Loucy (cell line): ENCODE measurements at regions not wholly inside any gene's neighbourhood (a gene's known extent, or its start where the extent isn't known, plus 50 kb on each side); places are given as distances from the start of the nearest gene placed in this dataset.

Experiments
- H2AFZ ChIP-seq: fragments of 200-600 bp; sonication (generic); 2 replicates; pipeline ENCODE4 v1.6.0; 2016; ENCODE audit warnings: antibody characterized with exemption, mild to moderate bottlenecking, low read length, moderate library complexity
- H3F3A ChIP-seq: fragments of 200-600 bp; 2 replicates; pipeline ENCODE4 v1.6.0; 2016; ENCODE audit warnings: antibody characterized with exemption, low read depth, mild to moderate bottlenecking
- H3K27me3 ChIP-seq: fragments of 200-600 bp; sonication (generic); 2 replicates; pipeline ENCODE4 v1.6.1; 2014; ENCODE audit warnings: low read length, mild to moderate bottlenecking; ENCODE audit not compliant: insufficient read depth, poor library complexity, severe bottlenecking
- H3K36me3 ChIP-seq: fragments of 200-600 bp; sonication (generic); 2 replicates; pipeline ENCODE4 v1.6.1; 2016; ENCODE audit warnings: low read length; ENCODE audit not compliant: insufficient read depth
- H3K4me1 ChIP-seq: fragments of 200-600 bp; sonication (generic); 2 replicates; pipeline ENCODE4 v1.5.1; 2014; ENCODE audit warnings: low read length, mild to moderate bottlenecking; ENCODE audit not compliant: insufficient read depth, poor library complexity, severe bottlenecking
- H3K4me2 ChIP-seq: fragments of 200-600 bp; sonication (generic); 2 replicates; pipeline ENCODE4 v1.6.0; 2014; ENCODE audit warnings: antibody characterized with exemption, low read length, low read depth, mild to moderate bottlenecking; ENCODE audit not compliant: poor library complexity, severe bottlenecking
- H3K4me3 ChIP-seq: fragments of 200-600 bp; sonication (generic); 2 replicates; pipeline ENCODE4 v1.5.1; 2014; ENCODE audit warnings: low read length, mild to moderate bottlenecking, mixed read lengths; ENCODE audit not compliant: poor library complexity, severe bottlenecking
- H3K79me2 ChIP-seq: fragments of 200-600 bp; sonication (generic); 2 replicates; pipeline ENCODE4 v1.6.1; 2014; ENCODE audit warnings: low read length; ENCODE audit not compliant: insufficient read depth
- H3K9ac ChIP-seq: fragments of 200-600 bp; sonication (generic); 2 replicates; pipeline ENCODE4 v1.6.0; 2014; ENCODE audit warnings: mild to moderate bottlenecking, low read depth, low read length, moderate library complexity; ENCODE audit not compliant: poor library complexity, severe bottlenecking
- H3K9me2 ChIP-seq: fragments of 200-600 bp; sonication (generic); replicated peaks from 2 replicates; pipeline ENCODE4 v1.6.1; 2016; ENCODE audit warnings: low read depth, low read length, mixed read lengths
- H3K9me3 ChIP-seq: fragments of 200-600 bp; sonication (generic); 2 replicates; pipeline ENCODE4 v1.6.1; 2014; ENCODE audit warnings: mild to moderate bottlenecking, antibody characterized with exemption, low read length, low read depth; ENCODE audit not compliant: insufficient read depth
- H4K20me1 ChIP-seq: fragments of 200-600 bp; sonication (generic); 2 replicates; pipeline ENCODE4 v1.6.0; 2014; ENCODE audit warnings: antibody characterized with exemption, low read length, mild to moderate bottlenecking; ENCODE audit not compliant: insufficient read depth, poor library complexity, severe bottlenecking
- EZH2phosphoT487 ChIP-seq: fragments of 200-600 bp; IDR thresholded peaks from 2 replicates; pipeline ENCODE4 v1.6.1; 2018; ENCODE audit warnings: antibody characterized with exemption, mild to moderate bottlenecking, moderate library complexity, borderline replicate concordance
- TF ChIP-seq, protein P1 (sequence below): fragments of 200-600 bp; sonication (generic); conservative IDR thresholded peaks from 2 replicates; pipeline ENCODE4 v1.5.1; 2014; ENCODE audit warnings: mild to moderate bottlenecking, antibody characterized with exemption, low read length

DNA sequence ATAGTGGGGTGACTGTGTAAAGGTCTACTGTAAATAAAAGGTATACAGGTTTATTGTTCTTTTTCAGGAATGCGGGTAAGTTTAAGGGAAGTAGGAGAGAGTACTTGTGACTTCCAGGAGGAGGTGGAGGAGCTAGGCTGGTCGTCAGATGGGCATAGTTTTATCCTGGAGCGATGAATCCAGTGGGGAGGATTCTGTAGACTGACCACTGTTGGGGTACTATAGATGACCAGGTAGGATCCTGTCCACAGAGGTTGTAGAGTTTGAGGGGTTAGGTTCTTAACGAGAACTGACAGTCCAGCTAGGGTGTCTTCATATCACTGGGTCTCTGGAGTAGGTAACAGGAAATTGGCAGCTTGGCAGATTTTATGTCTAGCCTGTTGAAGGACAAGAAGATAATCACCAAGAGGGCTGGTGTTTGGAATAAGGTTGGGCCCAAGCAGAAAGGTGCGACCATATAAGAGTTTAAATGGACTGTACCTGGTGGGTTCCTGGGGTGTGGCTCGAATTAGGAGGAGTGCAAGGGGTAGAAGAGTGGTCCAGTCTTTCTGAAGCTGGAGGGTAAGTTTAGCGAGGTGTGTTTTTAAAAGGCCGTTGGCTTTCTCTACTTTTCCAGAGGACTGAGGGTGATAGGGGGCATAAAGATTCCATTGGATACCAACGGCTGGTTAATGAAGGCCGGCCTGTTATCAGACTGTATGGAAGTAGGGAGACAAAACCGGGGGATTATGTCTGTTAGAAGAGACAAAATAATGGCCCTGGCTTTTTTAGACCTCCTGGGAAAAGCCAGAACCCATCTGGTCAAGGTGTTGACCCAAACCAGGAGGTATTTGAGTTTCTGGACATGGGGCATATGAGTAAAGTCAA is 751.3 kb upstream of the ADGRB3 start:
- no peaks in the 10 kb centered on the region for H3K4me1 ChIP-seq
- H3K9me3 ChIP-seq = peaks cover 6% of the 10 kb centered on the region; the same call in 1 of the 2 replicates
- H3K9ac ChIP-seq = no peak overlapping the region
- TF ChIP-seq EZH2phosphoT487 = no peak
- TF ChIP-seq, protein P1, sequence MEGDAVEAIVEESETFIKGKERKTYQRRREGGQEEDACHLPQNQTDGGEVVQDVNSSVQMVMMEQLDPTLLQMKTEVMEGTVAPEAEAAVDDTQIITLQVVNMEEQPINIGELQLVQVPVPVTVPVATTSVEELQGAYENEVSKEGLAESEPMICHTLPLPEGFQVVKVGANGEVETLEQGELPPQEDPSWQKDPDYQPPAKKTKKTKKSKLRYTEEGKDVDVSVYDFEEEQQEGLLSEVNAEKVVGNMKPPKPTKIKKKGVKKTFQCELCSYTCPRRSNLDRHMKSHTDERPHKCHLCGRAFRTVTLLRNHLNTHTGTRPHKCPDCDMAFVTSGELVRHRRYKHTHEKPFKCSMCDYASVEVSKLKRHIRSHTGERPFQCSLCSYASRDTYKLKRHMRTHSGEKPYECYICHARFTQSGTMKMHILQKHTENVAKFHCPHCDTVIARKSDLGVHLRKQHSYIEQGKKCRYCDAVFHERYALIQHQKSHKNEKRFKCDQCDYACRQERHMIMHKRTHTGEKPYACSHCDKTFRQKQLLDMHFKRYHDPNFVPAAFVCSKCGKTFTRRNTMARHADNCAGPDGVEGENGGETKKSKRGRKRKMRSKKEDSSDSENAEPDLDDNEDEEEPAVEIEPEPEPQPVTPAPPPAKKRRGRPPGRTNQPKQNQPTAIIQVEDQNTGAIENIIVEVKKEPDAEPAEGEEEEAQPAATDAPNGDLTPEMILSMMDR = no peak
- no peak overlapping the region for H2AFZ ChIP-seq
- no peak overlapping the region for H3K4me3 ChIP-seq
- no peaks in the 10 kb centered on the region for H3K79me2 ChIP-seq
- no peaks in the 10 kb centered on the region for H4K20me1 ChIP-seq
- no peaks in the 10 kb centered on the region for H3F3A ChIP-seq
- H3K27me3 ChIP-seq = no peaks in the 10 kb centered on the region
- H3K36me3 ChIP-seq = no peaks in the 10 kb centered on the region
- H3K4me2 ChIP-seq = no peak overlapping the region
- no peaks in the 10 kb centered on the region for H3K9me2 ChIP-seq

DNA sequence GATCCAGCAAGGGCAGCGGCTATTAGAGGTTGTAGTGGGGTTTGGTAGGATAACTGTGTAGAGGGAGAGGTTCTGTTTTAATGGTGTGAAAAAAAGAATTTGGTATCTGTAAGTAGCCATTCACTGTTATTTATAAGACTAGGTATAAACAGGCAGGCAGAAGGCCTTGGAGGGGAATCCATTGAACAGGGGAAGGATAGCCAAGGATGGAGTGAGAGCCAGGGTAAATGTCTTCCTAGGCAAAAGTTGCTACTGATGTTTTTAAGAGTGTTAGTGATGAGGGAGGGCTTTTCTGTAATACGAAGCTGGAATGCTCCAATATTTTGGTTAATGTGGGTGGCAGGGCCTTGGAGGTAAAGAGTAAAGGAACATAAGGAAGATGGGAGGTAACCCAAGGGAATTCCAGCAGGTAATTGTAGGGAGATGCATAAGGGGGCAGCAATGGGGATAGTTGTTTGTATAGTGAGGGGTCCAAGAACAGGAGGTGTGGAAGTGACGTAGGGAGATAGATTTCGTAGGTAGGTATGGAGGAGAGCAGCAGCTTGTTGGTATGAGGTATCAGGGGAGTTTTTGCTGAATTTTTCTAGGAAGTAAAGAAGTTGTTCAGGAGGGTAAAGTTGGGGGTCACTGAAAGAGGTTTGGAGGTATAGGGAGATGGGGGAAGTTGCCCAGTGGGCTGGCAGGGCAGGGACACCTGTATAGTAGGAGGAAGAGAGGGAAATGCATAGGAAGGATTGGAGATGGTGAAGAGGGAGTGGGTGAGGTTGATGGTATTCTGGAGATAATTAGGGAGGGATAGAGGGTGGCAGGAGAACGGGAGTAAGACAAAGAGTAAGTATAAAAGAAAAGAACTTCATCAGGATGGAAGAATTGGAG is 752.4 kb upstream of the ADGRB3 start:
- no peak overlapping the region for H2AFZ ChIP-seq

DNA sequence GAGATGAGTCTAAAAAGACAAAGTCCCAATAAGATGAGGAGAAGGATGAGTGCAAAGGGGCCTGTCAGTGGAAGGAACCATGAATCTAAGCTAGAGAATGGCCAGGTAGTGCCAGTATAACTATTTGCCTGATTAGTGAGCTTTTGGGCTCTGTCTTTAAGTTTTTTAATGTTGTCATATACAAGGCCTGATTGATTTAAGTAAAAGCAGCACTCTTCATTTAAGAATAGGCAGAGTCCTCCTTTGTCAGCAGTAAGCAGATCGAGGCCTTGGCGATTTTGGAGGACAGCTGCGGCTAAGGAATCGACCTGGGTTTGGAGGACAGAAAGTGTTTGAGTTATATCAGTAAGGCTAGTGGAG is 753.4 kb upstream of the ADGRB3 start:
- no peaks in the 10 kb centered on the region for H3F3A ChIP-seq

More for the DNA sequence above, 752.4 kb upstream of the ADGRB3 start:
- Histone ChIP-seq H3K27me3 (no peaks in the 10 kb centered on the region), H4K20me1 (no peaks in the 10 kb centered on the region), H3K9me2 (no peaks in the 10 kb centered on the region), H3K4me3 (no peak overlapping the region), H3K4me1 (no peaks in the 10 kb centered on the region), H3K79me2 (no peaks in the 10 kb centered on the region), H3K9me3 (peaks cover 6% of the 10 kb centered on the region; the same call in 1 of the 2 replicates), H3K9ac (no peak overlapping the region), H3K4me2 (no peak overlapping the region), H3F3A (no peaks in the 10 kb centered on the region), H3K36me3 (no peaks in the 10 kb centered on the region)
- TF ChIP-seq, protein P1 = no peak
- no peak for TF ChIP-seq EZH2phosphoT487

More for the DNA sequence above, 753.4 kb upstream of the ADGRB3 start:
- Histone ChIP-seq H3K9me3 (peaks cover 2% of the 10 kb centered on the region; the same call in 1 of the 2 replicates), H3K4me2 (no peak overlapping the region), H3K4me1 (no peaks in the 10 kb centered on the region), H4K20me1 (no peaks in the 10 kb centered on the region), H3K9me2 (no peaks in the 10 kb centered on the region), H2AFZ (no peak overlapping the region), H3K9ac (no peak overlapping the region), H3K27me3 (no peaks in the 10 kb centered on the region), H3K36me3 (no peaks in the 10 kb centered on the region), H3K79me2 (no peaks in the 10 kb centered on the region), H3K4me3 (no peak overlapping the region)
- TF ChIP-seq, protein P1 = no peak
- no peak for TF ChIP-seq EZH2phosphoT487
